ENCODE measurements at regions not wholly inside any gene's neighbourhood (a gene's known extent, or its start where the extent isn't known, plus 50 kb on each side); places are given as distances from the start of the nearest gene placed in this dataset.

GRCh38 chr19:33871605-33872004, 74.9 kb downstream of the KCTD15 start:
- intact Hi-C loops (cut with micrococcal nuclease; ENCODE audit: unreplicated experiment) = no loop called here

More at GRCh38 chr19:33871605-33872004, 74.9 kb downstream of the KCTD15 start:
- Histone ChIP-seq H3K36me3 (ENCODE audit: control insufficient read depth in 2 of 2, insufficient read depth in 2 of 2, low read length in 1 of 2) (no peaks in the 10 kb centered on the region), H3K9me3 (replicated peaks; ENCODE audit: control insufficient read depth, insufficient read depth, low read length) (no peaks in the 10 kb centered on the region), H3K27me3 (replicated peaks in 1 of 2; ENCODE audit: control insufficient read depth in 2 of 2, insufficient read depth in 2 of 2, low read length in 1 of 2) (no peaks in the 10 kb centered on the region; a peak in 2 of 4 replicates), H4K20me1 (ENCODE audit: control insufficient read depth, insufficient read depth) (no peaks in the 10 kb centered on the region), H3K9ac (ENCODE audit: control insufficient read depth, insufficient read depth, low read length) (no peak overlapping the region), H3K27ac (ENCODE audit: control insufficient read depth, insufficient read depth) (no peak overlapping the region), H3K4me2 (ENCODE audit: control insufficient read depth, insufficient read depth) (no peak overlapping the region), H2AFZ (ENCODE audit: control insufficient read depth, low read depth, low read length) (no peak overlapping the region), H3K4me1 (ENCODE audit: control insufficient read depth, insufficient read depth, low read length) (no peaks in the 10 kb centered on the region), H3K79me2 (ENCODE audit: control insufficient read depth, insufficient read depth, low read length) (no peaks in the 10 kb centered on the region), H3K4me3 (no peak overlapping the region)
- TF ChIP-seq ZNF622 (IDR thresholded peaks at IDR 0.05) = no peak
- no peak for TF ChIP-seq SUZ12 (IDR thresholded peaks at IDR 0.05; ENCODE audit: unreplicated experiment)
- TF ChIP-seq EZH2 (IDR thresholded peaks at IDR 0.05; ENCODE audit: borderline replicate concordance, control insufficient read depth, low read depth, low read length) = no peak
- no peak for TF ChIP-seq STAT3 (IDR thresholded peaks at IDR 0.05; ENCODE audit: low read depth, low read length)
- no peak for TF ChIP-seq TCF7 (IDR thresholded peaks at IDR 0.05; ENCODE audit: borderline replicate concordance)
- no peak for TF ChIP-seq CBX3 (IDR thresholded peaks at IDR 0.05; ENCODE audit: borderline replicate concordance, low read depth)
- no peak for TF ChIP-seq IRF5 (IDR thresholded peaks at IDR 0.05; ENCODE audit: borderline replicate concordance)
- TF ChIP-seq RBBP5 (conservative IDR thresholded peaks at IDR 0.05) = no peak
- no peak for TF ChIP-seq BRCA1 (IDR thresholded peaks at IDR 0.05; ENCODE audit: low read depth, low read length)
- TF ChIP-seq HDGF (IDR thresholded peaks at IDR 0.05) = no peak
- no peak for TF ChIP-seq E2F8 (IDR thresholded peaks at IDR 0.05; ENCODE audit: low read depth, partially characterized antibody)
- TF ChIP-seq NFYB (IDR thresholded peaks at IDR 0.05; ENCODE audit: insufficient read depth, low read depth, low read length) = no peak
- TF ChIP-seq USF2 (IDR thresholded peaks at IDR 0.05; ENCODE audit: borderline replicate concordance, low read depth, low read length) = no peak
- no peak for TF ChIP-seq IRF3 (IDR thresholded peaks at IDR 0.05)
- no peak for TF ChIP-seq YBX1 (IDR thresholded peaks at IDR 0.05)
- TF ChIP-seq SPI1 (IDR thresholded peaks at IDR 0.05; ENCODE audit: borderline replicate concordance, insufficient read depth, low read depth, low read length) = no peak
- no peak for TF ChIP-seq SIX5 (IDR thresholded peaks at IDR 0.05; ENCODE audit: low read depth, low read length, severe bottlenecking)
- TF ChIP-seq ZNF274 (IDR thresholded peaks at IDR 0.05; ENCODE audit: insufficient read depth, insufficient read length) = no peak
- ATAC-seq (no peak), FAIRE-seq (no peak), DNase-seq (ENCODE audit: low read depth, low spot score) (no peak)
- ChIA-PET SMC1A (ENCODE audit: uncharacterized antibody, unreplicated experiment) (interaction anchor here (1.3 kb wide), 1 partner anchor 8 kb away, joined by 3 read pairs; no protein-coding TSS in a partner anchor), RAD21 (ENCODE audit: unreplicated experiment) (no interaction called here), POLR2A (no interaction called here), CTCF (no interaction called here)
- no TSS peak for BruUV-seq (replicated peaks)
- WGBS (ENCODE audit: insufficient coverage, insufficient replicate concordance, low lambda C conversion rate, missing lambda C conversion rate) = 24% methylated on average over 3 of the region's 3 CpGs
- in situ Hi-C loops (cut with MboI) = no loop called here

All from GM12878 (cell line).